AG10803 (cell line): ENCODE measurements at regions not wholly inside any gene's neighbourhood (a gene's known extent, or its start where the extent isn't known, plus 50 kb on each side); places are given as distances from the start of the nearest gene placed in this dataset.

Experiments used
- DNase-seq: peaks from one replicate; pipeline ENCODE4 v3.0.0; 2010; ENCODE audit warnings: low read depth
- H3K4me3 ChIP-seq: 2 replicates; pipeline ENCODE4 v1.5.1; 2011; ENCODE audit warnings: mild to moderate bottlenecking, low read length, control low read depth
- CTCF ChIP-seq: conservative IDR thresholded peaks from 2 replicates; pipeline ENCODE4 v1.5.1; 2011; ENCODE audit warnings: mild to moderate bottlenecking, low read length, control low read depth, inconsistent platforms

DNA sequence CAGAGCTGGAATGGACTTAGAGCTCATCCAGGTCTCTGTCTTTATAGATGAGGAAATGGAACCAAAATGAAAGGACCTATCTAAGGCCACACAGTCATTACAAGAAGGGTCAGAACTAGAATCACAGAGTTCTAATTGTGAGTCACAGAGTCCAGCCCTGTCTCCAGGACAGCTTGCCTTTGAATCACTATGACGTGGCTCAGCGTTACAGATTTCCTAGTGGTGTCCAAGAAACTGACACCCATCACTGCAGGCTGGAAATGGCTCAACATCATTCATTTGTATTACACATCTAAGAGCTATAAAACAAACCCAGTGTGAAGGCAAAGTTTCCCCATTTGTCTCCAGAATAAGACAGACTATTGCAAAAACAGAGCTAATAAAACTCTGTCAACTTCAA, 164.3 kb upstream of the SIX2 start:
- DNase-seq, result peak; percentile 90
- 0 out of 2 replicates have a peak, but pooled peaks have one; percentile 15 for TF ChIP-seq CTCF
- H3K4me3 ChIP-seq, result no peak overlapping the region

DNA sequence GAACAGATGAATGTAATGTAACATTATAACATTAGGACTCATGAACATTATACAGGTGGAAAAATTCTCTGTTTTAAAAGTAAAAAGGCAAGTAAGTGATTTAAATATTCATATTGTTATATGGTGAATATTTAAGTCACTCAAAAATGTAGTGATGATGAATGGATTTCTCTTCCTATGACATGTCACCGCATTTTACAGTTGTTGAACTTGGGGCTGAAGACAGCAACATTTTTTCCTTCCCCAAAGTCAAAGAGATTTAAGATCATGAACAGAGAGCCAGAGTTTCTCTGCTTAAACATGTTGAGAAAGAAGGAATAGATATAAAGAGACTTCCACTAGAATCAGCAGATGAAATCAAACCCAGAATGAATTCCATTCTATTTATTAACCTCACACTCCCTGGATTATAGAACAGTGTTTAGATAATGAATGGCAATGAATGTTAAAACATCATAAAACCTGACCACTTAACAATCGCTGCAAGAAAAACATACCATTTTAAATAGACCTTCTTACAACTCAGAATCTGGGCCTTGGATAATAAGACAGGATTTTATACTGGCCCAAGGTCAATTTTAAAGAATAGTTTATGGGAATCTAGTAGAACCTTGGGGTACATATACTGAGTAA, 163.6 kb upstream of the SIX2 start:
- H3K4me3 ChIP-seq, result no peak overlapping the region
- peak; percentile 47 for DNase-seq
- TF ChIP-seq CTCF, result no peak

DNA sequence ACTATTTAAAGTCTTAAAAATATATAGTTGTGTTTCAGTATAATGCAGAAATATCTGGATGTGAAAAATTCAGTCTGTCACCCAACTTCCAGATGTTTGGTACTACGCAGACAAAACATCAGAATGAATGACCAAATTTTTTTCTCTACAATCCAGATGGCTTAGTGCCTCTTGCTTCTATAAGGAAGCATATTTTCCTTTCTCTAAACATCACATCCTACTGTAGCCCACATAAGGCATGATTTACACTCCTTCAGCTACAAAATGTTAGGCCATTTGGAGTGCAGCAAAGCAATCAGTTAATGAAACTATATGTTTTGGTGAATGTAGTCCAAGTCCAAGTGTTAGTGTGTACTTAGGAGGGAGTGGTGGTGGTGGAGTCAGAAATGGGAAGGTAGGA, 162.9 kb upstream of the SIX2 start:
- TF ChIP-seq CTCF, result no peak
- no peak for DNase-seq
- H3K4me3 ChIP-seq, result no peak overlapping the region

DNA sequence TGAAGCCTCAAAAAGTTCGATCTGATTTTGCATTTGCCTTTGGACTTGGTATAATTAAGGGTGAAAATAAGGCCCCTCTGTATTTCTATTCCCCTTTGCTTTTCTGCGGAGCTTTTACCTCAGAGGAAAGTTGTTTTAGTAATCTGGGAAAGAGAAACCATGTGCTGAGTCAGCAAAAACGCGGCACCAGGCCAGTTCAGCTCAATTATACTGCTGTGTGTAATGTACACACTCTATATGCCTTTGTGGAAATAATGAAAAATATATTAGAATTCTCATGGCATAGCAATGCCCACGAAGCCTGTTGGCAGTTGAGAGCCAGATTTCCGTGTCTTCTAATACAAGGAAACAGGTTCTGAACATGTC, 161.9 kb upstream of the SIX2 start:
- no peak for TF ChIP-seq CTCF
- no peak for DNase-seq
- H3K4me3 ChIP-seq, result no peak overlapping the region

- DNase-seq, result no peak
- no peak overlapping the region for H3K4me3 ChIP-seq
Observed at GRCh38 chr2:45170191-45171135, 161.2 kb upstream of the SIX2 start.

GRCh38 chr2:45169339-45170190, 160.3 kb upstream of the SIX2 start:
- DNase-seq, result no peak
- TF ChIP-seq CTCF, result no peak; the same call in 1 of the 2 replicates
- H3K4me3 ChIP-seq, result peak overlapping the region; percentile 49

More at GRCh38 chr2:45170191-45171135, 161.2 kb upstream of the SIX2 start:
- TF ChIP-seq CTCF, result no peak
